ENCODE measurements at regions not wholly inside any gene's neighbourhood (a gene's known extent, or its start where the extent isn't known, plus 50 kb on each side); places are given as distances from the start of the nearest gene placed in this dataset.

- TF ChIP-seq CTCF (IDR thresholded peaks at IDR 0.05) (no peak), POLR2A (IDR thresholded peaks at IDR 0.05) (no peak)
Observed at GRCh38 chr16:77541165-77541564, 106.3 kb upstream of the ADAMTS18 start.
